HG02763 (cell line): ENCODE measurements at regions not wholly inside any gene's neighbourhood (a gene's known extent, or its start where the extent isn't known, plus 50 kb on each side); places are given as distances from the start of the nearest gene placed in this dataset.
"Not testable (repeated sequence)": the region's sequence is repeated elsewhere in the genome, so short reads cannot be mapped to it uniquely, and the experiment has no call there.

Experiments
- ATAC-seq: cut with Tn5 transposase; IDR thresholded peaks from one replicate; pipeline ENCODE4 v1.9.1; 2021; ENCODE audit warnings: mild to moderate bottlenecking, moderate library complexity; ENCODE audit not compliant: unreplicated experiment

- no peak for ATAC-seq
Measured at GRCh38 chr4:186813377-186814068, 89.9 kb upstream of the FAT1 start.

GRCh38 chr4:186814535-186815070 is 90.9 kb upstream of the FAT1 start:
- ATAC-seq: no peak

- no peak for ATAC-seq
Measured at GRCh38 chr4:186819342-186820086, 95.9 kb upstream of the FAT1 start.

GRCh38 chr4:186820391-186820891 is 96.8 kb upstream of the FAT1 start:
- no peak for ATAC-seq

GRCh38 chr4:186823989-186824388 is 100.3 kb upstream of the FAT1 start:
- no peak for ATAC-seq

- ATAC-seq: no peak
Measured at GRCh38 chr4:186825069-186825468, 101.4 kb upstream of the FAT1 start.

DNA sequence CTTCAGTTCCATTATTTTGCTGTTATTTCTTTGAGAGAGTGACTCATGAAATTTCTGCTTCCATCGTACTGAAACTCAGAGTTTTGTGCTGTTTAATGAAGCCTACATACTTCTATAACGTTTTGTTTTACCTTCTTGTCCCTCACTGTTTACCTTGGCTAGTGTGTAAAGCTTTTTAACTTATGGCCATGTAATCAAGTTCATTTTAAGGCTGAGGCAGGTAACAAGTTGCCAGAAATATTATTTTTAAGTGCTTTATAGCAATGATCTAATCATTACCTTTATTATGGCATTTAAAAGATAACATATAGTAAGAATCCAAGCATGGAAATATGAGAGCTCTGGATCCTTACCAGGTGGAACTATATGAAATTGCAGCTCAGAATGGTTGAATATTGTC is 102.3 kb upstream of the FAT1 start:
- no peak for ATAC-seq

DNA sequence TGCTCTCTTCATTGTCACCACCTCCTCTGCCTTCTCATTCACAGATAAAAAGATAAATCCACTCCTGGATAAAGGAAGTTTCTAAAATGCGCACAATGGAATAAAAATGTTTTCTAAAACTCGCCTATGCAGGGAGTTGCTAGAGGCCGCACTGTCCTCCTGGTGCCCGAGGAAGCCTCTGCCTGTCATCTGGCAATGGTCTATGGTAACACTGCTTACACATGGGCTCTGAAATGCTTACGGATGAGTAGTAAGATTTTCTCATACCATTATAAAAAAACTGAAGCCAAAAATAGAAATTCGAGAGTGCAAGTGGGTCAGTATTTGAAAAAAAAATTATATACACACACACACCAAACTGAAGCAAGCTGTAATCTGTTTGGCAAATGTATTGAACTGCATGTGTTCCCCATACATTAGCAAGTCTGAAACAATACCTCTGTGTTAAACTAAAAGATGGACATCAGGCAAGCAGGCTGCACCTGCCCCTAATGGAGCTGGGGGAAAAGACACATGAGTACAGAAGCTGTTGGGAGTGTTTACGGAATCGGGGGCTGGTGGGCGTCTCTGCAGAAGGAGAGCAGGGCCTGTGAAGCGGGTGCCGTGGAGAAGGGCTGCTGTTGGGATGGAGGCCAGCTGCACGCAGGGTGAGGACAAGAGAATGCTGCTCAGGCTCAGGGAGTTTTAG is 103.3 kb upstream of the FAT1 start:
- ATAC-seq: no peak

- no peak for ATAC-seq
Measured at GRCh38 chr4:186827534-186827897, 103.9 kb upstream of the FAT1 start.

DNA sequence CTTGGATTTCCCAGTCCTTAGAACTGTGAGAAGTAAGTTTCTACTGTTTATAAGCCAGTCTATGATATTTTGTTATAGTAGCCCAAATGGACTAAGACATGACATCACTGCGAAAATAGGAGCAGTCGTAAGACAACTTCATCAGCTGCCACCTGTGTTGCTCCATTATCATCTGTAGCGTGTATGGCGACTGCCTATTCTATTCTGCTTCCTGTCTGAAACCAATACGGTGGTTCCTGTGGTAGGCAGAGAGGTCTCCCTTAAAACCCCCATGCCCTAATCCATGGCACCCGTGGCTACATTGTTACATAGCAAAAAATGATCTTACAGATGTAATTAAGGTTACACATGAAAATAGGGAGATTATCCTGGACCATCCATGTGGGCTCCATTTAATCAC is 105.4 kb upstream of the FAT1 start:
- ATAC-seq: no peak

- ATAC-seq: no peak
Measured at GRCh38 chr4:186829740-186830449, 106.2 kb upstream of the FAT1 start.

- no peak for ATAC-seq
Measured at GRCh38 chr4:186831574-186831973, 107.9 kb upstream of the FAT1 start.

- ATAC-seq: no peak
Measured at GRCh38 chr4:186832906-186833305, 109.2 kb upstream of the FAT1 start.

DNA sequence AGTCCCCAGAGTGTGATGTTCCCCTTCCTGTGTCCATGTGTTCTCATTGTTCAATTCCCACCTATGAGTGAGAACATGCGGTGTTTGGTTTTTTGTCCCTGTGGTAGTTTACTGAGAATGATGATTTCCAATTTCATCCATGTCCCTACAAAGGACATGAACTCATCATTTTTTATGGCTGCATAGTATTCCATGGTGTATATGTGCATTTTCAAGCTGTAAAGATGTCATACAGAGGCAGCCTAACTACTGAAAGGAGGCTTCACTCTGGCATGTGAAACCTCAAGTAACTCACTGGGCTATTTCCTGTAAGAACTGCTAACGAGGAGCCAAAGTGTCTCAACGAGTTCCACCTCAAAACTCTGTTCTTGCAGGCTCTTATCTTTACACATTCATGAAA is 113.8 kb upstream of the FAT1 start:
- ATAC-seq: not testable (repeated sequence)

DNA sequence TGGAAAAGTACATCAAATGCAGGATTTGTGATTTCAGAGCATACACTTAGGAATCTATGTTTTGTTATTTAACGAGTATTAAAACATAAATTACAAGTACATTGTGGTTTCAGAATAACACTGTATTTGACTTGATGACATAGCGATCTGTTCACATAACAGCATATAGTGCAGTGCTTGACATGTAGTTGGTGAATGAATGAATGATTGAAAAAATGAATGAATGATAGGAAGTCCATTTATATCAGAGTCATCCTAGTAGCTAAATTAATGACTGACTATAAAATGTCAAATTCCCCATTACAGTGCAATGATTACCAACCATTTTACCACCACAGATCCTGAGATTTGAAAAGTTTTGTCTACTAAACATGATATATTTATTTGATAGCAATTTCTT is 114.6 kb upstream of the FAT1 start:
- ATAC-seq: no peak

DNA sequence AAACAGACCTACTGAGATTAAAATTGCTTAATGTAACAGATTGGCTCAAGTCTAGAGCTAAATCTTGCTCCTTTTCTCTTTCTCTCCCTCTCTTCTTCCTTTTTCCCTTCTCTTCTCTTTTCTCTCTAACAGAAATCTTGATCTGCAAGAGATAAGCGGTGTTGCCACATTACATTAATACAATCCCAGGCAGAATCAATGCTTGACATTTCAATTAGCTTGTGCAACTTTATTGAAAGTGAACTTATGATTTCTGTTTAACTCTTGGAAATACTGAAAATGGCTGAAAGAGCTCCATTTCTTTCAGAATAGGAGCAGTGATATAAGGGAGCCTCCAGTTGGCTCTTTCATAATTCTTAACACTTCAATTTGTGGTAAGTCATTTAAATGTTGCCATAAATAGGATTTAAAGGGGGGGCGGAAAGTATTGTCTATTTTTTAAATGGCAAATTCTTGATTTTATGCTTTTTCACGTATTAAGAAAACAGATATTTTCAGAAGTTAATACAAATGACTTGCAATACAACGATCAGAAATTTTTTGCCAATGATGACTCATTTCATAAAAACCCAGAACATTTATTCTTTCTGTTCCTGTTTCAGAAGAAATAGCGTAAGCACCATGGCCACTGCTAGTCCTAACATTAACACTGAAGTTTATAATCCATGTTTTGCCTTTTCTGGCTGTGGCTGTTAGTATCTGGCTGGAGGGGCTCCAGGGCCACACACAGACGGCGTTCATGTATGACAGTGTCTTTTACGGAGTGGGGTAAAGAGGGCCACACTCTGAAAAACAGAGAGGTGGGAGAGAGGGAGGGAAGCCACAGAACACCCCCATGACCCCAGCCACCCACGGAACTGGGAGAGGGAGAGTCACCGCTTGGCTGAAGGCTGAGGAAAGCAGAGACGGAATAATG is 115.7 kb upstream of the FAT1 start:
- ATAC-seq: no peak

DNA sequence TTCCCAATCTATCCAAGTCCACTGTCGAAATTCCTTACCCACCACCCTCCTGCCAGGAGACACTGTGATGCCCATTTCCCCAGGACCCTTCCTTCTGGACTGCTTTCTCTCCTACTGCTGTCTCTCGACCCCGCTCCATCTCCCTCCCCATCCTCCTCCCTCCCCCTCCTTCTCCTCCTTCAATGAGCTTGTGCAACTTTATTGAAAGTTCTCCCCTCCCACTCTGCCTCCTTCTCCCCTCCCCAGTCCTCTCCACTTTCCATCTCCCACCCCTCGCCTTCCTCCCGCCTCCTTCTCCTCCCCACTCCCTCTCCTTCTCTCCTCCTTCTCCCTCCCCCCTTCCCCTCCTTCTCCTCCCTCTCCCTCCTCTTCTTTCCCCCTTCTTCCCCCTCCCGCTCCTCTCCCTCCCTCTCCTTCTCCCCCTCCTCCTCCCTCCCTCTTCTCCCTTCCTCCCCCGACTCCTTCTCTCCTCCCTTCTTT is 116.6 kb upstream of the FAT1 start:
- no peak for ATAC-seq

GRCh38 chr4:186840771-186841301 is 117.2 kb upstream of the FAT1 start:
- ATAC-seq: no peak

DNA sequence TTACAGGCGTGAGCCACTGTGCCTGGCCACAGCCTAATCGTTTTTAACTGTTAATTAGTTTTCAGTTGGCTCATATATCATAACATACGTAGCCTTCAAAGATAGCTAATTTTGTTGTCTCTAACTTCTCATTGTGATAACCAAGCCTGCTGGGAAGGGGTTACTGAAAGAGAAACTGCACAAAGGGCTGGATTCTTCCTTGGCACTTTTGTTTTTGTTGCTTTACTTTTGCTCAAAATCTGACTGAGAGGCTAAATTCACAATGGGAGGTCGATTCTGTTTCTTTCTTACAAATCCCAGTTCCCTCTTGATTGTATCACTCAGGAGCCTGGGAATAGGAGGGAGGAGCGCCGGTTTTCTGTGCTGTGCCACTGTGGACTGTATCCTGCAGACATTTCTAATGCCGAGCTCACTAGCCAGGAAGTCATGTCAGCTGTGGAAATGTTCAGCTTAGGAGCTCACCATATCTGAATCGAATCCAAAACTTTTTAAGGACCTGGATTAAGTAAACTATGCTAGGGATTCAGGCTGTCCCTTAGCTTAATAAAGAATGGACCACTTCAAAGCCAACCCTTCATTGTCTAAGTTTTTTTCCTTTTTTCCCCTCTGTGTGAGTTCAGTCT is 120.5 kb upstream of the FAT1 start:
- no peak for ATAC-seq
